ENCODE measurements at regions not wholly inside any gene's neighbourhood (a gene's known extent, or its start where the extent isn't known, plus 50 kb on each side); places are given as distances from the start of the nearest gene placed in this dataset.

GRCh38 chrX:124993735-124994134, 325.9 kb upstream of the TEX13C start:
- no peak for DNase-seq

GRCh38 chrX:124994404-124994803, 325.3 kb upstream of the TEX13C start:
- no peak for DNase-seq

GRCh38 chrX:125003746-125004446, 315.8 kb upstream of the TEX13C start:
- no peak for DNase-seq

GRCh38 chrX:125004799-125005198, 314.9 kb upstream of the TEX13C start:
- DNase-seq = no peak

- DNase-seq = no peak
Observed at GRCh38 chrX:125005863-125006262, 313.8 kb upstream of the TEX13C start.

- no peak for DNase-seq
Observed at GRCh38 chrX:125006704-125007103, 313.0 kb upstream of the TEX13C start.

- DNase-seq = no peak
Observed at GRCh38 chrX:125012585-125012984, 307.1 kb upstream of the TEX13C start.

- DNase-seq = no peak
Observed at GRCh38 chrX:125029131-125029530, 290.5 kb upstream of the TEX13C start.

Data from anterior cingulate cortex (tissue), 58 donors.